ENCODE measurements at regions not wholly inside any gene's neighbourhood (a gene's known extent, or its start where the extent isn't known, plus 50 kb on each side); places are given as distances from the start of the nearest gene placed in this dataset.

DNA sequence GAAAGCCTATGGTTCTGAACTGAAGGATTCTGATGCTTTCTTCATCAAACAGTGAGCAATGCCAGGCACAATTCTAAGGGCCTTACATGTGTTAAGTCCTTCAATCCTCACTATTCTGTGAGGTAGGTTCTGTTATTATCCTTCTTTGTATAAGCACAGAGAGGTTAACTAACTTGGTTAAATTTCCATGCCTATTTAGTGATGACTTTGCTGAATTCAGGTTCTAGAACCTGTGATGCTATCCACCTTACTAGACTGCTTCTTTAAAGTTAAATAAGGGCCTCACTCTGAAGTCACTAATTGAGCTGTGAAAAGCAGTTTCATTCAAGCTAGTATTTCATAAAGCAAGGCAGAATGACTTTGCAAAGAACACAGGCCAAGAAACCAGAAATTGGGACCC is 138.9 kb upstream of the PARP11 start:
- intact Hi-C loops (cut with DNase I; ENCODE audit: low total_unique reads), result no loop called here
- no peaks in the 10 kb centered on the region for H3K27me3 ChIP-seq
- no peaks in the 10 kb centered on the region for H3K9me3 ChIP-seq
- no peak for TF ChIP-seq CTCF (IDR thresholded peaks at IDR 0.05)
- TF ChIP-seq POLR2A (IDR thresholded peaks at IDR 0.05), result no peak
- H3K4me1 ChIP-seq, result no peaks in the 10 kb centered on the region
- no peak for DNase-seq
- no peak overlapping the region for H3K27ac ChIP-seq
- H3K4me3 ChIP-seq, result no peak overlapping the region
- no peaks in the 10 kb centered on the region for H3K36me3 ChIP-seq (ENCODE audit: low read depth, missing control alignments)

GRCh38 chr12:4011597-4011996 is 138.4 kb upstream of the PARP11 start:
- intact Hi-C loops (cut with DNase I; ENCODE audit: low total_unique reads), result no loop called here
- TF ChIP-seq CTCF (IDR thresholded peaks at IDR 0.05) (no peak), POLR2A (IDR thresholded peaks at IDR 0.05) (no peak)
- H3K36me3 ChIP-seq (ENCODE audit: low read depth, missing control alignments), result no peaks in the 10 kb centered on the region
- WGBS, 2 donors, result 45 to 71% methylated on average over 5 of the region's 5 CpGs
- no peak overlapping the region for H3K4me3 ChIP-seq
- H3K4me1 ChIP-seq, result no peaks in the 10 kb centered on the region
- H3K27ac ChIP-seq, result no peak overlapping the region
- no peak for DNase-seq
- H3K9me3 ChIP-seq, result no peaks in the 10 kb centered on the region
- no peaks in the 10 kb centered on the region for H3K27me3 ChIP-seq

DNA sequence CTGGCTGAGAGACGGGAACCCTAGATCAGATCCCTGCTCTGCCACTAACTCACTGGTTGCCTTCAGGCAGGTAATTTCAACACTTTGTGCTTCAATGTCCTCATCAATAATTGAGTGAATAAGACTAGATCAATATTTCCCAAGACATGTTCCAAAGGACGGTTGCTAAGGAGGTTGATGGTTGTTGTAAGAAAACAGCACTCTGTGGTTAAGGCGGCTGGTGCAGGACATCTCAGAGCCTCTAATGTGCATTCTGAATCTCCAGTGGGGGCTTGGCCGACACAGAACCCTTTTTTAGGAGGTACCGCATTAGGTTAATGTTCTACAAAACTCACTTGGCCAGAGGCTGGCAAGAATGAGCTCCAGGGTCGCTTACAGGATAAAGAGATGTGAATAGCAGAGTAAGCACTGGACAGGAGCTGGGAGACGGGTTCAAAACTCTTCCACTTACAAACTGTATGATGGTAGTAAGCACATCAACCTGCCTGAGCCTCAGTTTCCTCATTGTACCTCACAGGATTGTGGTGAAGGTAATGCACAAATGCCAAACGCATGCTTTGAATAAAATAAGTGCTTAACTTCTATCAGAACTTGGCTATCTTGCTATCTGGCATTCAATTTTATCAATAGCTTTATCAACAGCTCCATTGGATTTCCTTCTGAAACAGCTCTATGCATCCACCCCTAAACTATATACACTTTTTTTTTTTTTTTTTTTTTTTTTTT is 136.9 kb upstream of the PARP11 start:
- no peaks in the 10 kb centered on the region for H3K4me1 ChIP-seq
- no peaks in the 10 kb centered on the region for H3K27me3 ChIP-seq
- no peak overlapping the region for H3K4me3 ChIP-seq
- H3K36me3 ChIP-seq (ENCODE audit: low read depth, missing control alignments), result no peaks in the 10 kb centered on the region
- 90% methylated on average over 8 of the region's 8 CpGs for WGBS, 2 donors
- H3K9me3 ChIP-seq, result no peaks in the 10 kb centered on the region
- no peak overlapping the region for H3K27ac ChIP-seq
- intact Hi-C loops (cut with DNase I; ENCODE audit: low total_unique reads), result no loop called here
- TF ChIP-seq CTCF (IDR thresholded peaks at IDR 0.05) (no peak), POLR2A (IDR thresholded peaks at IDR 0.05) (no peak)
- no peak for DNase-seq

DNA sequence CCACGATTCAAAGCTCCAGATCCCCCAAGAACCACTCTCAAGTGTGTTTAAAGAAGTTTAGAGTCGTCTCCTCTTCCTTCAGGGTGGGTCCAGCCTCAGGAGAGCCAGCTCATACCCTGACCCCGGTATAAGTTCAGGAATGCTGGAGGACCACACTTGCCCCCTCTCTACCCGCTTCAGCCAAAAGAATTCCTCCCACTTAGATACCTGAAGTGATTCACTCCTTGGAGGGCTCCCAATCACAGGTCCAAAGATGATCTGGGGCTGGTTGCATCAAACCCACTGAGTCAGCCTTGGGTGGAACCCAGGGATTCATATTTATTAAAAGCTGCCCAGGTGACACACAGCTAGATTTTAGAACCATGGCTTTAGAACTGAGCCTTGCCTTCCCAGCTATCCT is 133.5 kb upstream of the PARP11 start:
- H3K4me1 ChIP-seq, result no peaks in the 10 kb centered on the region
- no peaks in the 10 kb centered on the region for H3K36me3 ChIP-seq (ENCODE audit: low read depth, missing control alignments)
- H3K27me3 ChIP-seq, result no peaks in the 10 kb centered on the region
- intact Hi-C loops (cut with DNase I; ENCODE audit: low total_unique reads), result no loop called here
- H3K27ac ChIP-seq, result no peak overlapping the region
- H3K9me3 ChIP-seq, result no peaks in the 10 kb centered on the region
- 80 to 89% methylated on average over 4 of the region's 4 CpGs for WGBS, 2 donors
- TF ChIP-seq POLR2A (IDR thresholded peaks at IDR 0.05), result no peak
- no peak for TF ChIP-seq CTCF (IDR thresholded peaks at IDR 0.05)
- DNase-seq, result no peak
- H3K4me3 ChIP-seq, result no peak overlapping the region

DNA sequence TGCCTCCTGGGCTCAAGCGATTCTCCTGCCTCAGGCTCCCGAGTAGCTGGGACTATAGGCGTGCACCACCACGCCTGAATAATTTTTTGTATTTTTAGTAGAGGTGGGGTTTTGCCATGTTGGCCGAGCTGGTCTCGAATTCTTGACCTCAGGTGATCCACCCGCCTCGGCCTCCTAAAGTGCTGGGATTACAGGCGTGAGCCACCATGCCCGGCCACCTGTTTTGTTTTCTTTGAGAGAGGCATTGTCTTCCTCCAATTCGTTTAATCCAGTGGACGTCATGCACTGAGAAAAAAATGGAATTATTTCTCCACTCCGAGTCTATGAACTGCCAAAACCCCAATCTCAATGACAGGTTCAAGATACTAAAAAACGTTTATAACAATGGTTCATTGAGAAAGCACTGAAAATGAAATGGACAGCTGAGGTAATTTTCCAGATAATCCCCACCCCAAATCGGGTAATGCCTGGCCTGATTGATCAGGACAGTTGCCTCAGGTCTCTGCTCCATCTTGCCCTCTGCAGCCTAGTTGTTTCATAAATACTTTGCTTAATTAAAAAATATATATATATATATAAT is 132.7 kb upstream of the PARP11 start:
- WGBS, 2 donors, result 91 to 93% methylated on average over 15 of the region's 15 CpGs
- TF ChIP-seq POLR2A (IDR thresholded peaks at IDR 0.05) (no peak), CTCF (IDR thresholded peaks at IDR 0.05) (no peak)
- Histone ChIP-seq H3K4me1 (no peaks in the 10 kb centered on the region), H3K27ac (no peak overlapping the region), H3K9me3 (no peaks in the 10 kb centered on the region), H3K4me3 (no peak overlapping the region), H3K36me3 (ENCODE audit: low read depth, missing control alignments) (no peaks in the 10 kb centered on the region), H3K27me3 (no peaks in the 10 kb centered on the region)
- no peak for DNase-seq
- intact Hi-C loops (cut with DNase I; ENCODE audit: low total_unique reads), result no loop called here

Measured in testis (tissue), 2 donors.